HFFc6 (cell line): ENCODE measurements at regions not wholly inside any gene's neighbourhood (a gene's known extent, or its start where the extent isn't known, plus 50 kb on each side); places are given as distances from the start of the nearest gene placed in this dataset.
A peak's percentile ranks its signal among the peaks of the same experiment; 100 is the strongest.

Experiments
- DNase-seq: peaks from one replicate; pipeline ENCODE4 v3.0.0-alpha.2; 2018
- H3K27ac Mint-ChIP-seq: 2 replicates; pipeline ENCODE4 v1.8.0; 2020; ENCODE audit warnings: mild to moderate bottlenecking, mixed read lengths
- H3K27me3 Mint-ChIP-seq: 2 replicates; pipeline ENCODE4 v1.8.0; 2021; ENCODE audit warnings: mild to moderate bottlenecking, moderate library complexity, mixed read lengths; ENCODE audit not compliant: insufficient read depth
- H3K36me3 Mint-ChIP-seq: 2 replicates; pipeline ENCODE4 v1.8.0; 2021; ENCODE audit warnings: low read depth, mixed read lengths
- H3K4me1 Mint-ChIP-seq: 2 replicates; pipeline ENCODE4 v1.8.0; 2020; ENCODE audit warnings: low read depth, mixed read lengths
- H3K4me3 Mint-ChIP-seq: 2 replicates; pipeline ENCODE4 v1.8.0; 2020; ENCODE audit warnings: mild to moderate bottlenecking, moderate library complexity, mixed read lengths
- H3K9me3 Mint-ChIP-seq: 2 replicates; pipeline ENCODE4 v1.8.0; 2020; ENCODE audit warnings: mild to moderate bottlenecking, mixed read lengths
- CTCF ChIP-seq: fragments of 200-600 bp; sonication (generic); IDR thresholded peaks from 2 replicates; pipeline ENCODE4 v1.5.0; 2021; ENCODE audit warnings: antibody characterized with exemption, mild to moderate bottlenecking

- no peak for TF ChIP-seq CTCF
- H3K4me3 Mint-ChIP-seq = no peak overlapping the region
- peaks cover 8% of the 10 kb centered on the region for H3K27me3 Mint-ChIP-seq
- no peaks in the 10 kb centered on the region for H3K36me3 Mint-ChIP-seq
- H3K27ac Mint-ChIP-seq = no peak overlapping the region
- H3K9me3 Mint-ChIP-seq = no peaks in the 10 kb centered on the region
- H3K4me1 Mint-ChIP-seq = peaks cover 26% of the 10 kb centered on the region
- DNase-seq = no peak
These were observed 103.2 kb downstream of the TBX5 start for GRCh38 chr12:114302606-114303315.

- TF ChIP-seq CTCF = no peak
- H3K4me1 Mint-ChIP-seq = peaks cover 20% of the 10 kb centered on the region
- DNase-seq = no peak
- no peak overlapping the region for H3K27ac Mint-ChIP-seq
- H3K9me3 Mint-ChIP-seq = no peaks in the 10 kb centered on the region
- no peak overlapping the region for H3K4me3 Mint-ChIP-seq
- H3K27me3 Mint-ChIP-seq = peaks cover 8% of the 10 kb centered on the region
- H3K36me3 Mint-ChIP-seq = no peaks in the 10 kb centered on the region
These were observed 103.8 kb downstream of the TBX5 start for GRCh38 chr12:114302117-114302516.

- TF ChIP-seq CTCF = no peak
- Mint-ChIP-seq H3K27me3 (peaks cover 16% of the 10 kb centered on the region), H3K4me1 (peaks cover 23% of the 10 kb centered on the region), H3K9me3 (no peaks in the 10 kb centered on the region), H3K27ac (no peak overlapping the region), H3K36me3 (0 out of 2 replicates have a peak, but pooled peaks cover 4% of the 10 kb centered on the region), H3K4me3 (no peak overlapping the region)
- DNase-seq = peak; percentile 11
These were observed 111.7 kb downstream of the TBX5 start for GRCh38 chr12:114294303-114294685.

GRCh38 chr12:114293571-114294302 lies 112.2 kb downstream of the TBX5 start:
- 0 out of 2 replicates have a peak, but pooled peaks cover 4% of the 10 kb centered on the region for H3K36me3 Mint-ChIP-seq
- H3K9me3 Mint-ChIP-seq = no peaks in the 10 kb centered on the region
- no peak for DNase-seq

GRCh38 chr12:114293073-114293472 lies 112.9 kb downstream of the TBX5 start:
- no peak for DNase-seq
- no peaks in the 10 kb centered on the region for H3K9me3 Mint-ChIP-seq
- H3K4me1 Mint-ChIP-seq = peaks cover 23% of the 10 kb centered on the region
- H3K27ac Mint-ChIP-seq = no peak overlapping the region
- TF ChIP-seq CTCF = no peak
- no peak overlapping the region for H3K4me3 Mint-ChIP-seq
- 0 out of 2 replicates have a peak, but pooled peaks cover 4% of the 10 kb centered on the region for H3K36me3 Mint-ChIP-seq
- H3K27me3 Mint-ChIP-seq = peaks cover 15% of the 10 kb centered on the region

More at GRCh38 chr12:114293571-114294302, 112.2 kb downstream of the TBX5 start:
- H3K27ac Mint-ChIP-seq = no peak overlapping the region
- peaks cover 23% of the 10 kb centered on the region for H3K4me1 Mint-ChIP-seq
- no peak for TF ChIP-seq CTCF
- H3K4me3 Mint-ChIP-seq = no peak overlapping the region
- peaks cover 10% of the 10 kb centered on the region for H3K27me3 Mint-ChIP-seq
